HG03521 (cell line): ENCODE measurements at regions not wholly inside any gene's neighbourhood (a gene's known extent, or its start where the extent isn't known, plus 50 kb on each side); places are given as distances from the start of the nearest gene placed in this dataset.
A peak's percentile ranks its signal among the peaks of the same experiment; 100 is the strongest.
"Not testable (repeated sequence)": the region's sequence is repeated elsewhere in the genome, so short reads cannot be mapped to it uniquely, and the experiment has no call there.

Experiments used
- ATAC-seq: cut with Tn5 transposase; IDR thresholded peaks from one replicate; pipeline ENCODE4 v1.9.1; 2021; ENCODE audit warnings: mild to moderate bottlenecking, moderate library complexity; ENCODE audit not compliant: unreplicated experiment

GRCh38 chr12:27864521-27864920 lies 84.5 kb upstream of the MANSC4 start:
- ATAC-seq: no peak

GRCh38 chr12:27863839-27864238 lies 83.8 kb upstream of the MANSC4 start:
- no peak for ATAC-seq

- ATAC-seq: peak; percentile 93
Observed at GRCh38 chr12:27861428-27862167, 81.6 kb upstream of the MANSC4 start.

- no peak for ATAC-seq
Observed at GRCh38 chr12:27859648-27860047, 79.6 kb upstream of the MANSC4 start.

- not testable (repeated sequence) for ATAC-seq
Observed at GRCh38 chr12:27857006-27857405, 77.0 kb upstream of the MANSC4 start.

- no peak for ATAC-seq
Observed at GRCh38 chr12:27852742-27853141, 72.7 kb upstream of the MANSC4 start.
